ENCODE measurements at regions not wholly inside any gene's neighbourhood (a gene's known extent, or its start where the extent isn't known, plus 50 kb on each side); places are given as distances from the start of the nearest gene placed in this dataset.

DNA sequence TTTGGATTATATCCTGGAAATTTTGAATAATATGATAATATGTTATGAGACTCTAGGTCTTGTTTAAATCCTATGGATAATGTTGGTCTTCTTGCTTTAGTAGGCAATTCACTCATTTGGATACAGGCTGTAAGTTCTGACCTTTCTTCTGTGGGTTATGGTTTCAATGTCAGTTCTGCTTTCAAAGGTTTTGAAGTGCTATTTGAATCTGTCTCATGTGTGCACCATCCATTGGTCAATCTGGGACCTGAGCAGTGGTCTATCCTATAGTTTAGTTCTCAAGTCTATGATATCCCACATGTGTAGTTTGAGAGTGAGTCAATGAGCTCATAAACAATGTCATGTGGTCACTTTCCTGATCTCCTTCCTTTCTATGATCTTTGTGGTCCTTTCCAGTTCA lies 94.4 kb downstream of the RMI1 start (continued):
- TF ChIP-seq, protein P1, sequence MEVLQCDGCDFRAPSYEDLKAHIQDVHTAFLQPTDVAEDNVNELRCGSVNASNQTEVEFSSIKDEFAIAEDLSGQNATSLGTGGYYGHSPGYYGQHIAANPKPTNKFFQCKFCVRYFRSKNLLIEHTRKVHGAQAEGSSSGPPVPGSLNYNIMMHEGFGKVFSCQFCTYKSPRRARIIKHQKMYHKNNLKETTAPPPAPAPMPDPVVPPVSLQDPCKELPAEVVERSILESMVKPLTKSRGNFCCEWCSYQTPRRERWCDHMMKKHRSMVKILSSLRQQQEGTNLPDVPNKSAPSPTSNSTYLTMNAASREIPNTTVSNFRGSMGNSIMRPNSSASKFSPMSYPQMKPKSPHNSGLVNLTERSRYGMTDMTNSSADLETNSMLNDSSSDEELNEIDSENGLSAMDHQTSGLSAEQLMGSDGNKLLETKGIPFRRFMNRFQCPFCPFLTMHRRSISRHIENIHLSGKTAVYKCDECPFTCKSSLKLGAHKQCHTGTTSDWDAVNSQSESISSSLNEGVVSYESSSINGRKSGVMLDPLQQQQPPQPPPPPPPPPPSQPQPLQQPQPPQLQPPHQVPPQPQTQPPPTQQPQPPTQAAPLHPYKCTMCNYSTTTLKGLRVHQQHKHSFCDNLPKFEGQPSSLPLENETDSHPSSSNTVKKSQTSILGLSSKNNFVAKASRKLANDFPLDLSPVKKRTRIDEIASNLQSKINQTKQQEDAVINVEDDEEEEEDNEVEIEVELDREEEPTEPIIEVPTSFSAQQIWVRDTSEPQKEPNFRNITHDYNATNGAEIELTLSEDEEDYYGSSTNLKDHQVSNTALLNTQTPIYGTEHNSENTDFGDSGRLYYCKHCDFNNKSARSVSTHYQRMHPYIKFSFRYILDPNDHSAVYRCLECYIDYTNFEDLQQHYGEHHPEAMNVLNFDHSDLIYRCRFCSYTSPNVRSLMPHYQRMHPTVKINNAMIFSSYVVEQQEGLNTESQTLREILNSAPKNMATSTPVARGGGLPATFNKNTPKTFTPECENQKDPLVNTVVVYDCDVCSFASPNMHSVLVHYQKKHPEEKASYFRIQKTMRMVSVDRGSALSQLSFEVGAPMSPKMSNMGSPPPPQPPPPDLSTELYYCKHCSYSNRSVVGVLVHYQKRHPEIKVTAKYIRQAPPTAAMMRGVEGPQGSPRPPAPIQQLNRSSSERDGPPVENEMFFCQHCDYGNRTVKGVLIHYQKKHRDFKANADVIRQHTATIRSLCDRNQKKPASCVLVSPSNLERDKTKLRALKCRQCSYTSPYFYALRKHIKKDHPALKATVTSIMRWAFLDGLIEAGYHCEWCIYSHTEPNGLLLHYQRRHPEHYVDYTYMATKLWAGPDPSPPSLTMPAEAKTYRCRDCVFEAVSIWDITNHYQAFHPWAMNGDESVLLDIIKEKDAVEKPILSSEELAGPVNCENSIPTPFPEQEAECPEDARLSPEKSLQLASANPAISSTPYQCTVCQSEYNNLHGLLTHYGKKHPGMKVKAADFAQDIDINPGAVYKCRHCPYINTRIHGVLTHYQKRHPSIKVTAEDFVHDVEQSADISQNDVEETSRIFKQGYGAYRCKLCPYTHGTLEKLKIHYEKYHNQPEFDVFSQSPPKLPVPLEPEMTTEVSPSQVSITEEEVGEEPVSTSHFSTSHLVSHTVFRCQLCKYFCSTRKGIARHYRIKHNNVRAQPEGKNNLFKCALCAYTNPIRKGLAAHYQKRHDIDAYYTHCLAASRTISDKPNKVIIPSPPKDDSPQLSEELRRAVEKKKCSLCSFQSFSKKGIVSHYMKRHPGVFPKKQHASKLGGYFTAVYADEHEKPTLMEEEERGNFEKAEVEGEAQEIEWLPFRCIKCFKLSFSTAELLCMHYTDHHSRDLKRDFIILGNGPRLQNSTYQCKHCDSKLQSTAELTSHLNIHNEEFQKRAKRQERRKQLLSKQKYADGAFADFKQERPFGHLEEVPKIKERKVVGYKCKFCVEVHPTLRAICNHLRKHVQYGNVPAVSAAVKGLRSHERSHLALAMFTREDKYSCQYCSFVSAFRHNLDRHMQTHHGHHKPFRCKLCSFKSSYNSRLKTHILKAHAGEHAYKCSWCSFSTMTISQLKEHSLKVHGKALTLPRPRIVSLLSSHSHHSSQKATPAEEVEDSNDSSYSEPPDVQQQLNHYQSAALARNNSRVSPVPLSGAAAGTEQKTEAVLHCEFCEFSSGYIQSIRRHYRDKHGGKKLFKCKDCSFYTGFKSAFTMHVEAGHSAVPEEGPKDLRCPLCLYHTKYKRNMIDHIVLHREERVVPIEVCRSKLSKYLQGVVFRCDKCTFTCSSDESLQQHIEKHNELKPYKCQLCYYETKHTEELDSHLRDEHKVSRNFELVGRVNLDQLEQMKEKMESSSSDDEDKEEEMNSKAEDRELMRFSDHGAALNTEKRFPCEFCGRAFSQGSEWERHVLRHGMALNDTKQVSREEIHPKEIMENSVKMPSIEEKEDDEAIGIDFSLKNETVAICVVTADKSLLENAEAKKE (CRISPR knock-in tag; IDR thresholded peaks at IDR 0.05) = no peak
- no peak for TF ChIP-seq ZNF331 (CRISPR knock-in tag; IDR thresholded peaks at IDR 0.05; ENCODE audit: low read depth)
- TF ChIP-seq STAT1 (IDR thresholded peaks at IDR 0.05; ENCODE audit: unreplicated experiment) = no peak

DNA sequence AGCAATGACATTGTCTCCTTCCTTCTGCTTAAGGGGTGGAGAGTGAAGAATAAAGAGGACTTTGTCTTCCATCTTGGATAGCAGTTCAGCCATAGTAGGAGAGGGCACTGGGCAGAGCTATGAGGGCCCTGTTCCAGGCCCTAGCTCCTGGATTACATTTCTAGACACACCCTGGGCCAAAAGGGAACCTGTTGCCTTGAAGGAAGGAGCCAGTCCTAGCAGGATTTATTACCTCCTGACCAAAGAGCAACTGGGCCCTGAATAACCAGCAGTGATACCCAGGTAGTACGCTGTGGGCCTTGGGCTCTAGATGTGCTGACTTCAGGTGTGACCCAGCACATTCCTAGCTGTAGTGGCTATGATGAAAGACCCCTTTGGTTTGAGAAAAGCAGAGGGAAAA lies 95.8 kb downstream of the RMI1 start:
- H3K9me2 ChIP-seq (ENCODE audit: insufficient read depth) = peaks cover 5% of the 10 kb centered on the region
- no peak overlapping the region for H3K27ac Mint-ChIP-seq
- no peaks in the 10 kb centered on the region for H3F3A ChIP-seq (replicated peaks; ENCODE audit: low read depth)
- H2AFZ ChIP-seq = no peak overlapping the region; the same call in 1 of the 2 replicates
- no peak overlapping the region for H3K4me3 ChIP-seq
- peaks cover under 1% of the 10 kb centered on the region; the same call in 2 of the 3 replicates for H3K4me1 Mint-ChIP-seq
- H3K27me3 Mint-ChIP-seq (ENCODE audit: insufficient read depth, low read depth, poor library complexity) = no peaks in the 10 kb centered on the region
- H3K36me3 ChIP-seq (ENCODE audit: insufficient read depth) = no peaks in the 10 kb centered on the region
- no peaks in the 10 kb centered on the region for H3K27me3 ChIP-seq (ENCODE audit: insufficient read depth)
- H4K20me1 ChIP-seq (replicated peaks; ENCODE audit: insufficient read depth) = no peaks in the 10 kb centered on the region
- no peaks in the 10 kb centered on the region for H3K79me2 ChIP-seq (replicated peaks; ENCODE audit: insufficient read depth)
- ATAC-seq (no peak), DNase-seq (ENCODE audit: low spot score) (no peak)
- H3K9me3 Mint-ChIP-seq = no peaks in the 10 kb centered on the region
- H3K27ac ChIP-seq (ENCODE audit: low read depth) = no peak overlapping the region
- no peak overlapping the region for H3K4me3 Mint-ChIP-seq
- H3K4me2 ChIP-seq = no peak overlapping the region
- H3K4me1 ChIP-seq (ENCODE audit: insufficient read depth) = no peaks in the 10 kb centered on the region
- no peaks in the 10 kb centered on the region for H3K36me3 Mint-ChIP-seq (ENCODE audit: low read depth)
- TF ChIP-seq STAT1 (IDR thresholded peaks at IDR 0.05; ENCODE audit: unreplicated experiment) (no peak), POLR2AphosphoS5 (IDR thresholded peaks at IDR 0.05; ENCODE audit: low read depth) (no peak), ZNF114 (CRISPR knock-in tag; IDR thresholded peaks at IDR 0.05) (no peak), EZH2 (IDR thresholded peaks at IDR 0.05; ENCODE audit: low read depth, unreplicated experiment) (no peak), NANOG (IDR thresholded peaks at IDR 0.05; ENCODE audit: borderline replicate concordance) (no peak), JUNB (IDR thresholded peaks at IDR 0.05; ENCODE audit: unreplicated experiment) (no peak), EZH2phosphoT487 (IDR thresholded peaks at IDR 0.05; ENCODE audit: unreplicated experiment) (no peak), CREB1 (CRISPR knock-in tag; IDR thresholded peaks at IDR 0.05; ENCODE audit: low read depth) (no peak), ZNF331 (CRISPR knock-in tag; IDR thresholded peaks at IDR 0.05; ENCODE audit: low read depth) (no peak)
- TF ChIP-seq, protein P2, sequence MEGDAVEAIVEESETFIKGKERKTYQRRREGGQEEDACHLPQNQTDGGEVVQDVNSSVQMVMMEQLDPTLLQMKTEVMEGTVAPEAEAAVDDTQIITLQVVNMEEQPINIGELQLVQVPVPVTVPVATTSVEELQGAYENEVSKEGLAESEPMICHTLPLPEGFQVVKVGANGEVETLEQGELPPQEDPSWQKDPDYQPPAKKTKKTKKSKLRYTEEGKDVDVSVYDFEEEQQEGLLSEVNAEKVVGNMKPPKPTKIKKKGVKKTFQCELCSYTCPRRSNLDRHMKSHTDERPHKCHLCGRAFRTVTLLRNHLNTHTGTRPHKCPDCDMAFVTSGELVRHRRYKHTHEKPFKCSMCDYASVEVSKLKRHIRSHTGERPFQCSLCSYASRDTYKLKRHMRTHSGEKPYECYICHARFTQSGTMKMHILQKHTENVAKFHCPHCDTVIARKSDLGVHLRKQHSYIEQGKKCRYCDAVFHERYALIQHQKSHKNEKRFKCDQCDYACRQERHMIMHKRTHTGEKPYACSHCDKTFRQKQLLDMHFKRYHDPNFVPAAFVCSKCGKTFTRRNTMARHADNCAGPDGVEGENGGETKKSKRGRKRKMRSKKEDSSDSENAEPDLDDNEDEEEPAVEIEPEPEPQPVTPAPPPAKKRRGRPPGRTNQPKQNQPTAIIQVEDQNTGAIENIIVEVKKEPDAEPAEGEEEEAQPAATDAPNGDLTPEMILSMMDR (conservative IDR thresholded peaks at IDR 0.05; ENCODE audit: low read depth in 2 of 2) = no peak
- TF ChIP-seq, protein P3, sequence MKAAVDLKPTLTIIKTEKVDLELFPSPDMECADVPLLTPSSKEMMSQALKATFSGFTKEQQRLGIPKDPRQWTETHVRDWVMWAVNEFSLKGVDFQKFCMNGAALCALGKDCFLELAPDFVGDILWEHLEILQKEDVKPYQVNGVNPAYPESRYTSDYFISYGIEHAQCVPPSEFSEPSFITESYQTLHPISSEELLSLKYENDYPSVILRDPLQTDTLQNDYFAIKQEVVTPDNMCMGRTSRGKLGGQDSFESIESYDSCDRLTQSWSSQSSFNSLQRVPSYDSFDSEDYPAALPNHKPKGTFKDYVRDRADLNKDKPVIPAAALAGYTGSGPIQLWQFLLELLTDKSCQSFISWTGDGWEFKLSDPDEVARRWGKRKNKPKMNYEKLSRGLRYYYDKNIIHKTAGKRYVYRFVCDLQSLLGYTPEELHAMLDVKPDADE (IDR thresholded peaks at IDR 0.05) = no peak
- TF ChIP-seq, protein P4, sequence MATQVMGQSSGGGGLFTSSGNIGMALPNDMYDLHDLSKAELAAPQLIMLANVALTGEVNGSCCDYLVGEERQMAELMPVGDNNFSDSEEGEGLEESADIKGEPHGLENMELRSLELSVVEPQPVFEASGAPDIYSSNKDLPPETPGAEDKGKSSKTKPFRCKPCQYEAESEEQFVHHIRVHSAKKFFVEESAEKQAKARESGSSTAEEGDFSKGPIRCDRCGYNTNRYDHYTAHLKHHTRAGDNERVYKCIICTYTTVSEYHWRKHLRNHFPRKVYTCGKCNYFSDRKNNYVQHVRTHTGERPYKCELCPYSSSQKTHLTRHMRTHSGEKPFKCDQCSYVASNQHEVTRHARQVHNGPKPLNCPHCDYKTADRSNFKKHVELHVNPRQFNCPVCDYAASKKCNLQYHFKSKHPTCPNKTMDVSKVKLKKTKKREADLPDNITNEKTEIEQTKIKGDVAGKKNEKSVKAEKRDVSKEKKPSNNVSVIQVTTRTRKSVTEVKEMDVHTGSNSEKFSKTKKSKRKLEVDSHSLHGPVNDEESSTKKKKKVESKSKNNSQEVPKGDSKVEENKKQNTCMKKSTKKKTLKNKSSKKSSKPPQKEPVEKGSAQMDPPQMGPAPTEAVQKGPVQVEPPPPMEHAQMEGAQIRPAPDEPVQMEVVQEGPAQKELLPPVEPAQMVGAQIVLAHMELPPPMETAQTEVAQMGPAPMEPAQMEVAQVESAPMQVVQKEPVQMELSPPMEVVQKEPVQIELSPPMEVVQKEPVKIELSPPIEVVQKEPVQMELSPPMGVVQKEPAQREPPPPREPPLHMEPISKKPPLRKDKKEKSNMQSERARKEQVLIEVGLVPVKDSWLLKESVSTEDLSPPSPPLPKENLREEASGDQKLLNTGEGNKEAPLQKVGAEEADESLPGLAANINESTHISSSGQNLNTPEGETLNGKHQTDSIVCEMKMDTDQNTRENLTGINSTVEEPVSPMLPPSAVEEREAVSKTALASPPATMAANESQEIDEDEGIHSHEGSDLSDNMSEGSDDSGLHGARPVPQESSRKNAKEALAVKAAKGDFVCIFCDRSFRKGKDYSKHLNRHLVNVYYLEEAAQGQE (IDR thresholded peaks at IDR 0.05; ENCODE audit: unreplicated experiment) = no peak

Measured in GM23338 (cell line).